Keratinocyte (primary cell): ENCODE measurements at regions not wholly inside any gene's neighbourhood (a gene's known extent, or its start where the extent isn't known, plus 50 kb on each side); places are given as distances from the start of the nearest gene placed in this dataset.

Experiments
- DNase-seq: peaks from one replicate; pipeline ENCODE4 v3.0.0-alpha.2; 2011; ENCODE audit warnings: low read depth, missing footprints, low spot score
- FAIRE-seq: peaks from 2 replicates; lab custom pipeline; 2011; peaks lifted over from hg19 to GRCh38; lab: Jason Lieb, UNC
- H2AFZ ChIP-seq: 2 replicates; pipeline ENCODE4 v1.6.0; 2012; ENCODE audit warnings: low read length, control low read depth, inconsistent platforms; ENCODE audit not compliant: control insufficient read depth
- H3K27ac ChIP-seq: 2 replicates; pipeline ENCODE4 v1.5.1; 2011; ENCODE audit warnings: low read length; ENCODE audit not compliant: control insufficient read depth, insufficient read depth
- H3K27me3 ChIP-seq: 3 replicates; pipeline ENCODE4 v1.6.0; 2011; ENCODE audit warnings: low read length; ENCODE audit not compliant: control insufficient read depth, insufficient read depth; ENCODE audit errors: extremely low read depth
- H3K36me3 ChIP-seq, 2 experiments: 2 replicates in 1 of 2; 3 replicates in 1 of 2; pipeline ENCODE4 v1.5.1; 2011; ENCODE audit warnings: low read length in 2 of 2, mild to moderate bottlenecking in 1 of 2; ENCODE audit not compliant: control insufficient read depth in 2 of 2, insufficient read depth in 2 of 2; ENCODE audit errors: extremely low read depth in 1 of 2
- H3K4me1 ChIP-seq: 3 replicates; pipeline ENCODE4 v1.5.1; 2011; ENCODE audit warnings: low read length; ENCODE audit not compliant: control insufficient read depth, insufficient read depth; ENCODE audit errors: extremely low read depth
- H3K4me2 ChIP-seq: 3 replicates; pipeline ENCODE4 v1.6.0; 2011; ENCODE audit warnings: low read depth, low read length; ENCODE audit not compliant: control insufficient read depth, insufficient read depth; ENCODE audit errors: extremely low read depth
- H3K4me3 ChIP-seq, 3 experiments: fragments of 200-600 bp in 1 of 3; sonication (generic) in 1 of 3; 2 replicates in 2 of 3; 3 replicates in 1 of 3; pipeline ENCODE4 v1.5.1; 2011 to 2016; ENCODE audit warnings: low read length in 3 of 3, mild to moderate bottlenecking in 3 of 3, control low read depth in 2 of 3, inconsistent platforms in 1 of 3, low read depth in 1 of 3, mixed read lengths in 1 of 3, mixed run types in 1 of 3, moderate library complexity in 1 of 3; ENCODE audit not compliant: control insufficient read depth in 2 of 3, insufficient read depth in 2 of 3; ENCODE audit errors: extremely low read depth in 1 of 3
- H3K79me2 ChIP-seq: 2 replicates; pipeline ENCODE4 v1.6.0; 2012; ENCODE audit warnings: low read length; ENCODE audit not compliant: control insufficient read depth, insufficient read depth
- H3K9ac ChIP-seq: 3 replicates; pipeline ENCODE4 v1.6.0; 2011; ENCODE audit warnings: low read length; ENCODE audit not compliant: control insufficient read depth, insufficient read depth; ENCODE audit errors: extremely low read depth
- H3K9me1 ChIP-seq: 3 replicates; pipeline ENCODE4 v1.6.0; 2011; ENCODE audit warnings: low read length; ENCODE audit not compliant: control insufficient read depth, insufficient read depth; ENCODE audit errors: extremely low read depth
- H3K9me3 ChIP-seq: 2 replicates; pipeline ENCODE4 v1.5.1; 2012; ENCODE audit warnings: low read depth, low read length; ENCODE audit not compliant: control insufficient read depth
- H4K20me1 ChIP-seq: 3 replicates; pipeline ENCODE4 v1.6.0; 2011; ENCODE audit warnings: low read length; ENCODE audit not compliant: control insufficient read depth, insufficient read depth; ENCODE audit errors: extremely low read depth
- CTCF ChIP-seq, 3 experiments: IDR thresholded peaks in 1 of 3; conservative IDR thresholded peaks in 1 of 3; optimal IDR thresholded peaks in 1 of 3; 2 replicates in 2 of 3; 3 replicates in 1 of 3; pipeline versions ENCODE3 to v1.5.1; 2011; ENCODE audit warnings: low read length in 3 of 3, mild to moderate bottlenecking in 3 of 3, moderate library complexity in 2 of 3, control low read depth in 1 of 3, inconsistent platforms in 1 of 3; ENCODE audit not compliant: insufficient read depth in 2 of 3; ENCODE audit errors: extremely low read depth in 1 of 3
- EZH2 ChIP-seq: IDR thresholded peaks from one replicate; pipeline ENCODE4 v1.6.1; 2012; ENCODE audit warnings: inconsistent platforms, mild to moderate bottlenecking, low read length, moderate library complexity
- dilution Hi-C: fragments of 300-500 bp; cut with MboI; formaldehyde crosslinking; loops from one replicate; pipeline ENCODE4 v1.7.0; 2020; ENCODE audit warnings: low sequenced_read_pairs; ENCODE audit not compliant: extremely low pct_ligation_motif_present

- Histone ChIP-seq H3K4me2 (no peak overlapping the region), H3K9ac (no peak overlapping the region), H3K4me3 (no peak overlapping the region), H3K9me3 (no peaks in the 10 kb centered on the region), H3K27me3 (no peaks in the 10 kb centered on the region), H3K9me1 (no peaks in the 10 kb centered on the region), H3K4me1 (no peaks in the 10 kb centered on the region), H3K79me2 (no peaks in the 10 kb centered on the region), H3K36me3 (no peaks in the 10 kb centered on the region), H4K20me1 (no peaks in the 10 kb centered on the region), H2AFZ (no peak overlapping the region), H3K27ac (no peak overlapping the region)
- DNase-seq: no peak
- dilution Hi-C loops: no loop called here
- no peak for TF ChIP-seq EZH2
- FAIRE-seq: no peak
Observed at GRCh38 chr1:83676106-83676505, 322.8 kb downstream of the TTLL7 start.

DNA sequence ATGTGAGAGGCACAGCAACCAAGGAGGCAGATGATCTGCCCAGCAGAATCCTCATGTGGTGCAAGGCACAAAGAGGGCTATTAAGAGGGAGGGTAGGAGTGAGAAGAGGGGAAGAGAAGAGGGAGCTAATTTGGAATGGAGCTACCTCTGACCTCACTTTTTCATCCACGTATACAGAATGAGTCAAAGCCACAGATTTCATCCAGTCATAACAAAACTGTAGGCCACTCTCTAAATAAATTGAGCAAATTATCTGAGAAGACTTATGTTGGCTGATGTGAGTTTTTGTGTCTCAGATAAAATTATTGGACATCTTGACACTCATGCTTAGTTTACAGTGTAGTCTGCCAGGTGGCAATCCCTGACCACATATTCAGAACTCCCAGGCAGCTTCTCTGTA, 325.6 kb downstream of the TTLL7 start:
- H3K27me3 ChIP-seq: no peaks in the 10 kb centered on the region
- FAIRE-seq: no peak
- no peak for DNase-seq
- no peak overlapping the region for H3K4me3 ChIP-seq
- no peak overlapping the region for H3K4me2 ChIP-seq
- no peak overlapping the region for H3K27ac ChIP-seq
- no peaks in the 10 kb centered on the region for H3K9me3 ChIP-seq
- H4K20me1 ChIP-seq: no peaks in the 10 kb centered on the region
- no peak overlapping the region for H2AFZ ChIP-seq
- no peak overlapping the region for H3K9ac ChIP-seq
- H3K4me1 ChIP-seq: no peaks in the 10 kb centered on the region
- no peak for TF ChIP-seq EZH2
- H3K79me2 ChIP-seq: no peaks in the 10 kb centered on the region
- H3K36me3 ChIP-seq: no peaks in the 10 kb centered on the region
- dilution Hi-C loops: no loop called here
- H3K9me1 ChIP-seq: no peaks in the 10 kb centered on the region

DNA sequence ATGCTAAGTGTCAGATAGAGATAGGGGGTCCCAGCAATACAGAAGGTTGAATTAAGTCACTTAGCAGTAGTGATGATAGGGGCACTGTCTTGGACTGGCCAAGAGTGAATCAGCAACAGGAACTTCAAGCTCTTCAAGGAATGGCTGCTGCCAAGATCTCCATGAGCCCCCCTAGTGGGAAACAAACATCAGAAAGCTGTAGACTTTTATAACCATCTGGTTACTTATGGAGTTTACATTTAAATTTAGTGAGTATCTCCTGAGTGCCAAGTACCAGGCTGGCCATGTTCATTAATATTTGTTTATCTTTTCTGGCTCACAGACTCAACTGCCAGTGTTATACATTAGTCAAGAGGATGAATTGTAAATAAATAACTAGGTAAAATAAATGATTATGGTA, 327.3 kb downstream of the TTLL7 start:
- DNase-seq: no peak
- dilution Hi-C loops: no loop called here
- FAIRE-seq: no peak

More for the DNA sequence above, 327.3 kb downstream of the TTLL7 start:
- Histone ChIP-seq H2AFZ (no peak overlapping the region), H3K27ac (no peak overlapping the region), H3K4me3 (no peak overlapping the region), H3K9me1 (no peaks in the 10 kb centered on the region), H3K36me3 (no peaks in the 10 kb centered on the region), H4K20me1 (no peaks in the 10 kb centered on the region), H3K27me3 (no peaks in the 10 kb centered on the region), H3K79me2 (no peaks in the 10 kb centered on the region), H3K4me2 (no peak overlapping the region), H3K4me1 (no peaks in the 10 kb centered on the region), H3K9me3 (no peaks in the 10 kb centered on the region), H3K9ac (no peak overlapping the region)
- TF ChIP-seq CTCF (optimal IDR thresholded peaks at IDR 0.05 in 1 of 3, IDR thresholded peaks at IDR 0.05 in 1 of 3, conservative IDR thresholded peaks at IDR 0.05 in 1 of 3; ENCODE audit: extremely low read depth in 1 of 3, insufficient read depth in 2 of 3, low read length in 3 of 3) (no peak), EZH2 (no peak)
